Stimulated activated CD4-positive, alpha-beta T cell treated with anti-CD3 and anti-CD28 coated beads, TNF-alpha, amount 100 ng/mL, for 24 hours (primary cell): ENCODE measurements at regions not wholly inside any gene's neighbourhood (a gene's known extent, or its start where the extent isn't known, plus 50 kb on each side); places are given as distances from the start of the nearest gene placed in this dataset.
"Not testable (repeated sequence)": the region's sequence is repeated elsewhere in the genome, so short reads cannot be mapped to it uniquely, and the experiment has no call there.

Experiments
- DNase-seq, 3 experiments: peaks; one replicate each; pipeline ENCODE4 v3.0.0-alpha.2; 2020; ENCODE audit warnings: low read depth in 3 of 3

- no peak for DNase-seq
Observed at GRCh38 chr10:44105696-44106095, 279.2 kb downstream of the CXCL12 start.

- no peak for DNase-seq
Observed at GRCh38 chr10:44102726-44103255, 282.1 kb downstream of the CXCL12 start.

- no peak for DNase-seq
Observed at GRCh38 chr10:44101082-44101481, 283.8 kb downstream of the CXCL12 start.

GRCh38 chr10:44099511-44099910 is 285.4 kb downstream of the CXCL12 start:
- no peak for DNase-seq

- DNase-seq, result not testable (repeated sequence)
Observed at GRCh38 chr10:44096217-44096616, 288.7 kb downstream of the CXCL12 start.

GRCh38 chr10:44089671-44090070 is 295.2 kb downstream of the CXCL12 start:
- DNase-seq, result no peak

- no peak for DNase-seq
Observed at GRCh38 chr10:44087403-44087802, 297.5 kb downstream of the CXCL12 start.

- no peak for DNase-seq
Observed at GRCh38 chr10:44083719-44084400, 301.0 kb downstream of the CXCL12 start.

GRCh38 chr10:44071479-44071878 is 313.4 kb downstream of the CXCL12 start:
- DNase-seq, result no peak

- no peak for DNase-seq
Observed at GRCh38 chr10:44070282-44070681, 314.6 kb downstream of the CXCL12 start.

- DNase-seq, result no peak
Observed at GRCh38 chr10:44069573-44069972, 315.3 kb downstream of the CXCL12 start.

GRCh38 chr10:44068716-44069482 is 316.0 kb downstream of the CXCL12 start:
- DNase-seq, result no peak

- no peak for DNase-seq
Observed at GRCh38 chr10:44067432-44067831, 317.5 kb downstream of the CXCL12 start.

GRCh38 chr10:44066527-44067255 is 318.2 kb downstream of the CXCL12 start:
- no peak for DNase-seq

GRCh38 chr10:44065788-44066526 is 318.9 kb downstream of the CXCL12 start:
- no peak for DNase-seq

GRCh38 chr10:44064987-44065787 is 319.7 kb downstream of the CXCL12 start:
- no peak for DNase-seq

GRCh38 chr10:44064317-44064716 is 320.6 kb downstream of the CXCL12 start:
- DNase-seq, result no peak

GRCh38 chr10:44063686-44064085 is 321.2 kb downstream of the CXCL12 start:
- no peak for DNase-seq

- DNase-seq, result no peak
Observed at GRCh38 chr10:44060719-44061118, 324.2 kb downstream of the CXCL12 start.

GRCh38 chr10:44060221-44060620 is 324.7 kb downstream of the CXCL12 start:
- no peak for DNase-seq

GRCh38 chr10:44058259-44058658 is 326.6 kb downstream of the CXCL12 start:
- no peak for DNase-seq
